BLaER1 treated with 17β-estradiol and CSF1 and Interleukin-3, amounts not matched to agents 10 nM and 100 nM (cell line): ENCODE measurements at regions not wholly inside any gene's neighbourhood (a gene's known extent, or its start where the extent isn't known, plus 50 kb on each side); places are given as distances from the start of the nearest gene placed in this dataset.
A peak's percentile ranks its signal among the peaks of the same experiment; 100 is the strongest.
"Not testable (repeated sequence)": the region's sequence is repeated elsewhere in the genome, so short reads cannot be mapped to it uniquely, and the experiment has no call there.

ENCODE experiments used
- H3K27ac ChIP-seq, 11 experiments: shearing (Covaris generic); formaldehyde crosslinking; 2 replicates each; pipeline ENCODE4 v1.8.1; 2022
- H3K27me3 ChIP-seq, 11 experiments: shearing (Covaris generic); formaldehyde crosslinking; 2 replicates each; pipeline ENCODE4 v1.8.1; 2022
- H3K36me3 ChIP-seq, 11 experiments: shearing (Covaris generic); formaldehyde crosslinking; 2 replicates each; pipeline ENCODE4 v1.8.1; 2022
- H3K4me1 ChIP-seq, 10 experiments: shearing (Covaris generic); formaldehyde crosslinking; 2 replicates each; pipeline ENCODE4 v1.8.1; 2022
- H3K4me2 ChIP-seq, 11 experiments: shearing (Covaris generic); formaldehyde crosslinking; 2 replicates each; pipeline ENCODE4 v1.8.1; 2022
- H3K4me3 ChIP-seq, 10 experiments: shearing (Covaris generic); formaldehyde crosslinking; 2 replicates each; pipeline ENCODE4 v1.8.1; 2022
- H3K9ac ChIP-seq, 11 experiments: shearing (Covaris generic); formaldehyde crosslinking; 2 replicates each; pipeline ENCODE4 v1.8.1; 2022
- H3K9me3 ChIP-seq, 11 experiments: shearing (Covaris generic); formaldehyde crosslinking; replicated peaks in 1 of 11; 2 replicates each; pipeline ENCODE4 v1.8.1; 2022
- H4K20me1 ChIP-seq, 11 experiments: shearing (Covaris generic); formaldehyde crosslinking; 2 replicates each; pipeline ENCODE4 v1.8.1; 2022
- Cebpa-rat ChIP-seq, 11 experiments: shearing (Covaris generic); IDR thresholded peaks; 2 replicates each; pipeline ENCODE4 v1.8.1; 2022

- H3K4me3 ChIP-seq = no peak overlapping the region
- H3K4me2 ChIP-seq = no peak overlapping the region
- TF ChIP-seq Cebpa-rat (IDR thresholded peaks at IDR 0.05) = no peak
- no peak overlapping the region for H3K9ac ChIP-seq
- H3K4me1 ChIP-seq = peaks cover 0 to 16% (median 0%) of the 10 kb centered on the region in 10 experiments; a peak in 4 of 20 replicates
- H3K9me3 ChIP-seq = peaks cover 14 to 28% (median 17%) of the 10 kb centered on the region in 11 experiments; a peak in 21 of 22 replicates
- no peaks in the 10 kb centered on the region for H3K27me3 ChIP-seq
- no peaks in the 10 kb centered on the region for H4K20me1 ChIP-seq
- no peak overlapping the region for H3K27ac ChIP-seq
- no peaks in the 10 kb centered on the region for H3K36me3 ChIP-seq
Observed at GRCh38 chr6:155801046-155801445, 345.4 kb upstream of the NOX3 start.

DNA sequence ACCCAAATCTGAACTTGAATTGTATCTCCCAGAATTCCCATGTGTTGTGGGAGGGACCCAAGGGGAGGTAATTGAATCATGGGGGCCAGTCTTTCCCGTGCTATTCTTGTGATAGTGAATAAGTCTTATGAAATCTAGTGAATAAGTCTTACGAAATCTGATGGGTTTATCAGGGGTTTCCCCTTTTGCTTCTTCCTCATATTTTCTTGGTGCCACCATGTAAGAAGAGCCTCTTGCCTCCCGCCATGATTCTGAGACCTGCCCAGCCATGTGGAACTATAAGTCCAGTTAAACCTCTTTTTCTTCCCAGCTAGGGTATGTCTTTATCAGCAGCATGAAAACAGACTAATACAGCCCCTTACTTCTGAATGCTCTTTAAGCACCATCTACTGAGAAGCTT is 343.2 kb upstream of the NOX3 start:
- not testable (repeated sequence) for H3K4me2 ChIP-seq, H3K4me3 ChIP-seq, H3K9ac ChIP-seq, H4K20me1 ChIP-seq, H3K27me3 ChIP-seq, H3K36me3 ChIP-seq
- TF ChIP-seq Cebpa-rat (IDR thresholded peaks at IDR 0.05) = 0 out of 22 replicates have a peak, but pooled peaks of 1 of the 11 experiments have one; percentile 18
- Histone ChIP-seq H3K27ac (0 out of 22 replicates have a peak overlapping the region, but pooled peaks of 1 of the 11 experiments have one; percentile 37), H3K9me3 (peaks cover 14 to 28% (median 17%) of the 10 kb centered on the region in 11 experiments; a peak in 21 of 22 replicates), H3K4me1 (peaks cover 0 to 16% (median 0%) of the 10 kb centered on the region in 10 experiments; a peak in 4 of 20 replicates)

DNA sequence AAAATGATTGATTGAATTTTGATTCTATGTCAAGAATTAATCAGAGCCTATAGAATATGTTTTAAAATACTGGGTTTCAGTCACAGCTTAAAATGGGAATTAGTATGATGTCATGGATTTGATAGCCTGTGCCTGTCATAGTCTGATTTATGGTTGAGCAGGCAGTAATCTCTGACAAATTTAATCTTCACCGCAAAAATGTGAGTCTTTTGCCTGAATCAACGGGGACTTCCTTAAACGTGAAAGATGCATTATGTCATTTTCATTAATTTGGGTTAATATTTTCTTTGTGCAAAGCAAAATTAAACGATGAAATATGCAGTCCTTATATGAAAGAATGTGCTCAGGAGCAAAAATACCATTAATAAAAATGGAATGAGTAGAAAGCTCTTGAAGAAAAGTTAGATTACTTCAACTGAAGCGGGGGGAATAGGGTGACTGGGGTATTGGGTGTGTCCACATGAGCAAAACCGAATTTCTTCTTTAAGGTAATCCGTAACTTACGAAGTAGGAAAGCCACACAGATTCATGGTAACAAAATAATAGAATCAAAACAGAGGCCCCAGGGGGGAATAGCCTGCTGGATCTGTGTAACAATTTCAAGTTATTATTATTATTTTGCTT is 339.6 kb upstream of the NOX3 start:
- H3K4me1 ChIP-seq = peaks cover 0 to 16% (median 0%) of the 10 kb centered on the region in 10 experiments; a peak in 4 of 20 replicates
- H3K9ac ChIP-seq = no peak overlapping the region
- no peak overlapping the region for H3K27ac ChIP-seq
- H3K27me3 ChIP-seq = no peaks in the 10 kb centered on the region
- peaks cover 9 to 22% (median 13%) of the 10 kb centered on the region in 11 experiments; a peak in 20 of 22 replicates for H3K9me3 ChIP-seq
- no peaks in the 10 kb centered on the region for H3K36me3 ChIP-seq
- no peaks in the 10 kb centered on the region for H4K20me1 ChIP-seq
- no peak overlapping the region for H3K4me3 ChIP-seq
- TF ChIP-seq Cebpa-rat (IDR thresholded peaks at IDR 0.05) = no peak
- no peak overlapping the region for H3K4me2 ChIP-seq

- no peak for TF ChIP-seq Cebpa-rat (IDR thresholded peaks at IDR 0.05)
- H3K27me3 ChIP-seq = no peaks in the 10 kb centered on the region
- no peak overlapping the region for H3K9ac ChIP-seq
- H3K4me1 ChIP-seq = no peaks in the 10 kb centered on the region
- H3K4me2 ChIP-seq = no peak overlapping the region
- H3K4me3 ChIP-seq = no peak overlapping the region
- H3K36me3 ChIP-seq = no peaks in the 10 kb centered on the region
- H3K9me3 ChIP-seq = peaks cover 6 to 16% (median 9%) of the 10 kb centered on the region in 11 experiments; a peak in 16 of 22 replicates
- H4K20me1 ChIP-seq = no peaks in the 10 kb centered on the region
- no peak overlapping the region for H3K27ac ChIP-seq
Observed at GRCh38 chr6:155791891-155792290, 336.3 kb upstream of the NOX3 start.

GRCh38 chr6:155791186-155791585 is 335.5 kb upstream of the NOX3 start:
- H4K20me1 ChIP-seq = no peaks in the 10 kb centered on the region
- H3K9me3 ChIP-seq = peaks cover 6 to 16% (median 9%) of the 10 kb centered on the region in 11 experiments; a peak in 16 of 22 replicates
- no peaks in the 10 kb centered on the region for H3K36me3 ChIP-seq
- no peak overlapping the region for H3K4me2 ChIP-seq
- H3K4me3 ChIP-seq = no peak overlapping the region
- H3K27me3 ChIP-seq = no peaks in the 10 kb centered on the region
- H3K4me1 ChIP-seq = no peaks in the 10 kb centered on the region
- no peak overlapping the region for H3K27ac ChIP-seq
- no peak overlapping the region for H3K9ac ChIP-seq
- TF ChIP-seq Cebpa-rat (IDR thresholded peaks at IDR 0.05) = no peak

GRCh38 chr6:155787168-155787567 is 331.5 kb upstream of the NOX3 start:
- Histone ChIP-seq H3K36me3 (no peaks in the 10 kb centered on the region), H3K4me1 (peaks cover 0 to 12% (median 0%) of the 10 kb centered on the region in 10 experiments; a peak in 4 of 20 replicates), H3K9ac (no peak overlapping the region), H3K4me2 (no peak overlapping the region), H3K27ac (no peak overlapping the region), H4K20me1 (no peaks in the 10 kb centered on the region), H3K27me3 (no peaks in the 10 kb centered on the region), H3K9me3 (peaks cover 6 to 16% (median 9%) of the 10 kb centered on the region in 11 experiments; a peak in 16 of 22 replicates), H3K4me3 (no peak overlapping the region)
- TF ChIP-seq Cebpa-rat (IDR thresholded peaks at IDR 0.05) = no peak

GRCh38 chr6:155786528-155786927 is 330.9 kb upstream of the NOX3 start:
- H3K27me3 ChIP-seq = no peaks in the 10 kb centered on the region
- no peak overlapping the region for H3K27ac ChIP-seq
- no peaks in the 10 kb centered on the region for H3K36me3 ChIP-seq
- no peak overlapping the region for H3K4me3 ChIP-seq
- H4K20me1 ChIP-seq = no peaks in the 10 kb centered on the region
- H3K9me3 ChIP-seq = peaks cover 6 to 16% (median 9%) of the 10 kb centered on the region in 11 experiments; a peak in 16 of 22 replicates
- peaks cover 0 to 16% (median 0%) of the 10 kb centered on the region in 10 experiments; a peak in 4 of 20 replicates for H3K4me1 ChIP-seq
- no peak for TF ChIP-seq Cebpa-rat (IDR thresholded peaks at IDR 0.05)
- no peak overlapping the region for H3K9ac ChIP-seq
- H3K4me2 ChIP-seq = no peak overlapping the region

DNA sequence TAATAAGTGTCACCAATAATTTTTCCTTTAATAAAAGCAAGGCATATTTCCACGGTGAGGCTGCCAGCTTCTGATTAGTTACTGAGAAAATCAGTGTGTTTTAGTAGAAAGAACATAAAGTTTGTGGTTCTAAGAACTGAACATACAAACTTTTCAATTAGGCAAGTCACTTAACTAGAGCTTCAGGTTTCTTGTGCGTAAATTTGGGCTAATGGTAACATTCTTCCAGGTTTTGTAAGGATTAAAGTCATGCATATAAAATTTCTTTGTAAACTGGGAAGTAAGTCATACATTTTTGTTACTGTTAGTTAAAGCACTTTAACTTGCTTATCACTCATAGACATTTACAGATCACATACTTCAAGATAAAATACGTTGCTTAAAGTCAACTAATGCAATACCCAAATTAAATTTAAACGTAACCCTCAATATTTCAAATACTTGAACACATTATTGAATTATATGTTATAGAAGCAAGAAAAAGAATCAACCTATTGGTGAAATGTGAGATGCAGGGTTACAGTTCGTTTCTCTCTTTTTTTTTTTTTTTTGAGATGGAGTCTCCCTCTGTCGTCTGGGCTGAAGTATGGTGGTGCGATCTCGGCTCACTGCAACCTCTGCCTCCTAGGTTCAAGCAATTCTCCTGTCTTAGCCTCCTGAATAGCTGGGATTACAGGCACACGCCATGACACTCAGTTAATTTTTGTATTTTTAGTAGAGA is 327.3 kb upstream of the NOX3 start:
- H3K27ac ChIP-seq = peak overlapping the region in 1 of 11 experiments; percentile 3; a peak in 1 of 22 replicates
- no peaks in the 10 kb centered on the region for H3K36me3 ChIP-seq
- H3K4me3 ChIP-seq = no peak overlapping the region
- H4K20me1 ChIP-seq = no peaks in the 10 kb centered on the region
- TF ChIP-seq Cebpa-rat (IDR thresholded peaks at IDR 0.05) = no peak
- H3K4me2 ChIP-seq = peak overlapping the region in 1 of 11 experiments; percentile 25; a peak in 1 of 22 replicates
- peaks cover 0 to 16% (median 0%) of the 10 kb centered on the region in 10 experiments; a peak in 4 of 20 replicates for H3K4me1 ChIP-seq
- H3K27me3 ChIP-seq = no peaks in the 10 kb centered on the region
- H3K9ac ChIP-seq = no peak overlapping the region
- peaks cover 6 to 11% (median 8%) of the 10 kb centered on the region in 11 experiments; a peak in 16 of 22 replicates for H3K9me3 ChIP-seq

- no peaks in the 10 kb centered on the region for H4K20me1 ChIP-seq
- no peaks in the 10 kb centered on the region for H3K27me3 ChIP-seq
- peaks cover 2 to 6% (median 4%) of the 10 kb centered on the region in 11 experiments; a peak in 15 of 22 replicates for H3K9me3 ChIP-seq
- TF ChIP-seq Cebpa-rat (IDR thresholded peaks at IDR 0.05) = no peak
- peak overlapping the region in 2 of 11 experiments; percentile 3 to 34; a peak in 2 of 22 replicates for H3K27ac ChIP-seq
- H3K9ac ChIP-seq = no peak overlapping the region
- H3K4me2 ChIP-seq = peak overlapping the region in 3 of 11 experiments; percentile 15 to 31 (median 25); a peak in 3 of 22 replicates
- H3K4me3 ChIP-seq = no peak overlapping the region
- no peaks in the 10 kb centered on the region for H3K36me3 ChIP-seq
- peaks cover 0 to 16% (median 0%) of the 10 kb centered on the region in 10 experiments; a peak in 4 of 20 replicates for H3K4me1 ChIP-seq
Observed at GRCh38 chr6:155782320-155782731, 326.7 kb upstream of the NOX3 start.
